Naive B cell (primary cell): ENCODE measurements at regions not wholly inside any gene's neighbourhood (a gene's known extent, or its start where the extent isn't known, plus 50 kb on each side); places are given as distances from the start of the nearest gene placed in this dataset.
"Not testable (repeated sequence)": the region's sequence is repeated elsewhere in the genome, so short reads cannot be mapped to it uniquely, and the experiment has no call there.

Source experiments
- ATAC-seq, 2 donors: fragments of 150-1000 bp; cut with Tn5 transposase; 2 replicates each; pipeline ENCODE4 v1.10.0; 2021; ENCODE audit warnings: low read depth in 2 of 2, mild to moderate bottlenecking in 2 of 2, moderate library complexity in 2 of 2
- DNase-seq: peaks from one replicate; pipeline ENCODE4 v3.0.0; 2022
- H3K27ac Mint-ChIP-seq, 6 donors: one replicate each; pipeline ENCODE4 v1.8.0; 2020 to 2022; ENCODE audit warnings: mild to moderate bottlenecking in 6 of 6, mixed read lengths in 6 of 6, moderate library complexity in 5 of 6, inconsistent platforms in 2 of 6
- H3K27me3 Mint-ChIP-seq, 3 donors: one replicate each; pipeline ENCODE4 v1.8.0; 2021 to 2022; ENCODE audit warnings: mixed read lengths in 3 of 3, mild to moderate bottlenecking in 1 of 3
- H3K36me3 Mint-ChIP-seq, 2 donors: one replicate each; pipeline ENCODE4 v1.8.0; 2020 to 2022; ENCODE audit warnings: mixed read lengths in 2 of 2, inconsistent platforms in 1 of 2, mild to moderate bottlenecking in 1 of 2
- H3K4me1 Mint-ChIP-seq, 3 donors: one replicate each; pipeline ENCODE4 v1.8.0; 2020 to 2022; ENCODE audit warnings: mixed read lengths in 3 of 3, inconsistent platforms in 1 of 3, mild to moderate bottlenecking in 1 of 3, moderate library complexity in 1 of 3
- H3K4me3 Mint-ChIP-seq, 8 donors: one replicate each; pipeline ENCODE4 v1.8.0; 2020 to 2022; ENCODE audit warnings: mild to moderate bottlenecking in 8 of 8, mixed read lengths in 8 of 8, moderate library complexity in 8 of 8, inconsistent platforms in 2 of 8
- H3K9me3 Mint-ChIP-seq, 7 donors: one replicate each; pipeline ENCODE4 v1.8.0; 2020 to 2022; ENCODE audit warnings: mixed read lengths in 7 of 7, mild to moderate bottlenecking in 5 of 7, inconsistent platforms in 2 of 7, moderate library complexity in 1 of 7

GRCh38 chr18:78814766-78815165 is 164.9 kb upstream of the SALL3 start:
- no peaks in the 10 kb centered on the region for H3K4me1 Mint-ChIP-seq
- peaks cover 0 to 20% (median 18%) of the 10 kb centered on the region in 3 donors for H3K27me3 Mint-ChIP-seq
- H3K9me3 Mint-ChIP-seq = peaks cover 0 to 4% (median 4%) of the 10 kb centered on the region in 7 donors
- DNase-seq (no peak), ATAC-seq (no peak)
- H3K36me3 Mint-ChIP-seq = no peaks in the 10 kb centered on the region
- no peak overlapping the region for H3K4me3 Mint-ChIP-seq
- no peak overlapping the region for H3K27ac Mint-ChIP-seq

- no peak overlapping the region for H3K4me3 Mint-ChIP-seq
- no peaks in the 10 kb centered on the region for H3K36me3 Mint-ChIP-seq
- ATAC-seq (no peak), DNase-seq (no peak)
- no peaks in the 10 kb centered on the region for H3K9me3 Mint-ChIP-seq
- peaks cover 0 to 22% (median 18%) of the 10 kb centered on the region in 3 donors for H3K27me3 Mint-ChIP-seq
- H3K27ac Mint-ChIP-seq = no peak overlapping the region
- H3K4me1 Mint-ChIP-seq = no peaks in the 10 kb centered on the region
Observed at GRCh38 chr18:78816114-78816513, 163.5 kb upstream of the SALL3 start.

- Mint-ChIP-seq H3K27me3 (peaks cover 0 to 22% (median 18%) of the 10 kb centered on the region in 3 donors), H3K27ac (no peak overlapping the region), H3K4me1 (no peaks in the 10 kb centered on the region), H3K9me3 (no peaks in the 10 kb centered on the region), H3K36me3 (no peaks in the 10 kb centered on the region), H3K4me3 (no peak overlapping the region)
- DNase-seq (no peak), ATAC-seq (no peak)
Observed at GRCh38 chr18:78816916-78817315, 162.7 kb upstream of the SALL3 start.

- Mint-ChIP-seq H3K4me1 (no peaks in the 10 kb centered on the region), H3K27ac (no peak overlapping the region)
Observed at GRCh38 chr18:78818495-78818894, 161.1 kb upstream of the SALL3 start.

GRCh38 chr18:78818961-78819360 is 160.7 kb upstream of the SALL3 start:
- no peak overlapping the region for H3K27ac Mint-ChIP-seq
- H3K36me3 Mint-ChIP-seq = no peaks in the 10 kb centered on the region
- peaks cover 0 to 2% (median 0%) of the 10 kb centered on the region in 7 donors for H3K9me3 Mint-ChIP-seq
- peaks cover 0 to 21% (median 18%) of the 10 kb centered on the region in 3 donors for H3K27me3 Mint-ChIP-seq
- DNase-seq = no peak
- peak overlapping the region in 1 of 8 donors; percentile 61 for H3K4me3 Mint-ChIP-seq
- no peaks in the 10 kb centered on the region for H3K4me1 Mint-ChIP-seq
- no peak for ATAC-seq

More at GRCh38 chr18:78818495-78818894, 161.1 kb upstream of the SALL3 start:
- Mint-ChIP-seq H3K9me3 (peaks cover 0 to 2% (median 0%) of the 10 kb centered on the region in 7 donors), H3K27me3 (peaks cover 0 to 23% (median 18%) of the 10 kb centered on the region in 3 donors), H3K4me3 (peak overlapping the region in 1 of 8 donors; percentile 61), H3K36me3 (no peaks in the 10 kb centered on the region)
- no peak for ATAC-seq
- no peak for DNase-seq

GRCh38 chr18:78820161-78820834 is 159.3 kb upstream of the SALL3 start:
- H3K27ac Mint-ChIP-seq = no peak overlapping the region
- DNase-seq = no peak
- no peak overlapping the region for H3K4me3 Mint-ChIP-seq
- ATAC-seq = no peak
- peaks cover 0 to 2% (median 0%) of the 10 kb centered on the region in 3 donors for H3K4me1 Mint-ChIP-seq
- H3K9me3 Mint-ChIP-seq = peaks cover 0 to 2% (median 0%) of the 10 kb centered on the region in 7 donors
- peaks cover 0 to 20% (median 8%) of the 10 kb centered on the region in 3 donors for H3K27me3 Mint-ChIP-seq
- no peaks in the 10 kb centered on the region for H3K36me3 Mint-ChIP-seq

- no peak overlapping the region for H3K4me3 Mint-ChIP-seq
- ATAC-seq (no peak), DNase-seq (no peak)
- peaks cover 0 to 2% (median 0%) of the 10 kb centered on the region in 3 donors for H3K4me1 Mint-ChIP-seq
- peaks cover 0 to 17% (median under 1%) of the 10 kb centered on the region in 3 donors for H3K27me3 Mint-ChIP-seq
- no peak overlapping the region for H3K27ac Mint-ChIP-seq
- H3K9me3 Mint-ChIP-seq = peaks cover 0 to 2% (median 0%) of the 10 kb centered on the region in 7 donors
- no peaks in the 10 kb centered on the region for H3K36me3 Mint-ChIP-seq
Observed at GRCh38 chr18:78821396-78821795, 158.2 kb upstream of the SALL3 start.

- ATAC-seq (no peak), DNase-seq (no peak)
- Mint-ChIP-seq H3K27ac (no peak overlapping the region), H3K36me3 (no peaks in the 10 kb centered on the region), H3K4me1 (peaks cover 0 to 2% (median 0%) of the 10 kb centered on the region in 3 donors), H3K9me3 (peaks cover 0 to 4% (median 0%) of the 10 kb centered on the region in 7 donors), H3K27me3 (peaks cover 0 to 14% (median 0%) of the 10 kb centered on the region in 3 donors), H3K4me3 (no peak overlapping the region)
Observed at GRCh38 chr18:78822171-78822948, 157.3 kb upstream of the SALL3 start.

- DNase-seq = no peak
- ATAC-seq = no peak
- no peaks in the 10 kb centered on the region for H3K36me3 Mint-ChIP-seq
- peaks cover 0 to 2% (median 0%) of the 10 kb centered on the region in 3 donors for H3K4me1 Mint-ChIP-seq
- no peak overlapping the region for H3K4me3 Mint-ChIP-seq
- H3K27ac Mint-ChIP-seq = no peak overlapping the region
- peaks cover 0 to 10% (median 0%) of the 10 kb centered on the region in 3 donors for H3K27me3 Mint-ChIP-seq
- peaks cover 0 to 4% (median 0%) of the 10 kb centered on the region in 7 donors for H3K9me3 Mint-ChIP-seq
Observed at GRCh38 chr18:78822949-78823285, 156.7 kb upstream of the SALL3 start.

GRCh38 chr18:78825168-78825567 is 154.4 kb upstream of the SALL3 start:
- H3K27ac Mint-ChIP-seq = no peak overlapping the region
- H3K36me3 Mint-ChIP-seq = no peaks in the 10 kb centered on the region
- peaks cover 0 to 4% (median 0%) of the 10 kb centered on the region in 7 donors for H3K9me3 Mint-ChIP-seq
- no peak for ATAC-seq
- no peak overlapping the region for H3K4me3 Mint-ChIP-seq
- peaks cover 0 to 2% (median 0%) of the 10 kb centered on the region in 3 donors for H3K4me1 Mint-ChIP-seq
- peaks cover 0 to 12% (median 4%) of the 10 kb centered on the region in 3 donors for H3K27me3 Mint-ChIP-seq
- DNase-seq = no peak

- no peak for DNase-seq
- Mint-ChIP-seq H3K4me1 (peaks cover 0 to 2% (median 0%) of the 10 kb centered on the region in 3 donors), H3K27ac (no peak overlapping the region), H3K27me3 (peaks cover 0 to 8% (median 7%) of the 10 kb centered on the region in 3 donors), H3K4me3 (no peak overlapping the region), H3K9me3 (peaks cover 0 to 4% (median 0%) of the 10 kb centered on the region in 7 donors), H3K36me3 (no peaks in the 10 kb centered on the region)
- ATAC-seq = no peak
Observed at GRCh38 chr18:78826631-78827030, 153.0 kb upstream of the SALL3 start.

GRCh38 chr18:78827141-78827540 is 152.5 kb upstream of the SALL3 start:
- Mint-ChIP-seq H3K4me3 (no peak overlapping the region), H3K4me1 (peaks cover 0 to 2% (median 0%) of the 10 kb centered on the region in 3 donors), H3K27ac (no peak overlapping the region), H3K36me3 (no peaks in the 10 kb centered on the region), H3K27me3 (peaks cover 0 to 8% (median 7%) of the 10 kb centered on the region in 3 donors), H3K9me3 (peaks cover 0 to 2% (median 0%) of the 10 kb centered on the region in 7 donors)
- ATAC-seq (no peak), DNase-seq (no peak)

GRCh38 chr18:78828131-78828530 is 151.5 kb upstream of the SALL3 start:
- Mint-ChIP-seq H3K27me3 (peaks cover 6 to 13% (median 10%) of the 10 kb centered on the region in 3 donors), H3K9me3 (peaks cover 0 to 2% (median 0%) of the 10 kb centered on the region in 7 donors), H3K36me3 (no peaks in the 10 kb centered on the region), H3K27ac (no peak overlapping the region), H3K4me1 (peaks cover 0 to 2% (median 0%) of the 10 kb centered on the region in 3 donors), H3K4me3 (no peak overlapping the region)
- ATAC-seq (no peak), DNase-seq (no peak)

GRCh38 chr18:78829026-78829425 is 150.6 kb upstream of the SALL3 start:
- H3K9me3 Mint-ChIP-seq, DNase-seq, ATAC-seq, H3K4me1 Mint-ChIP-seq, H3K36me3 Mint-ChIP-seq, H3K27ac Mint-ChIP-seq, H3K4me3 Mint-ChIP-seq: not testable (repeated sequence)
- peaks cover 8 to 16% (median 9%) of the 10 kb centered on the region in 3 donors for H3K27me3 Mint-ChIP-seq
